ENCODE measurements at regions not wholly inside any gene's neighbourhood (a gene's known extent, or its start where the extent isn't known, plus 50 kb on each side); places are given as distances from the start of the nearest gene placed in this dataset.

- DNase-seq (ENCODE audit: low read depth), result no peak
Observed at GRCh38 chr7:68484731-68485130, 1113.5 kb upstream of the AUTS2 start.

GRCh38 chr7:68485253-68485917 lies 1112.9 kb upstream of the AUTS2 start:
- DNase-seq (ENCODE audit: low read depth), result no peak

GRCh38 chr7:68488341-68489060 lies 1109.8 kb upstream of the AUTS2 start:
- DNase-seq (ENCODE audit: low read depth), result no peak

GRCh38 chr7:68491523-68492358 lies 1106.5 kb upstream of the AUTS2 start:
- no peak for DNase-seq (ENCODE audit: low read depth)

GRCh38 chr7:68492359-68492690 lies 1106.0 kb upstream of the AUTS2 start:
- no peak for DNase-seq (ENCODE audit: low read depth)

GRCh38 chr7:68503400-68503799 lies 1094.9 kb upstream of the AUTS2 start:
- no peak for DNase-seq (ENCODE audit: low read depth)

- no peak for DNase-seq (ENCODE audit: low read depth)
Observed at GRCh38 chr7:68504716-68505115, 1093.6 kb upstream of the AUTS2 start.

- no peak for DNase-seq (ENCODE audit: low read depth)
Observed at GRCh38 chr7:68505721-68506120, 1092.6 kb upstream of the AUTS2 start.

GRCh38 chr7:68507668-68508067 lies 1090.6 kb upstream of the AUTS2 start:
- no peak for DNase-seq (ENCODE audit: low read depth)

- no peak for DNase-seq (ENCODE audit: low read depth)
Observed at GRCh38 chr7:68509054-68509453, 1089.2 kb upstream of the AUTS2 start.

GRCh38 chr7:68509603-68510002 lies 1088.7 kb upstream of the AUTS2 start:
- DNase-seq (ENCODE audit: low read depth), result no peak

GRCh38 chr7:68511281-68511680 lies 1087.0 kb upstream of the AUTS2 start:
- no peak for DNase-seq (ENCODE audit: low read depth)

- no peak for DNase-seq (ENCODE audit: low read depth)
Observed at GRCh38 chr7:68512466-68512865, 1085.8 kb upstream of the AUTS2 start.

- no peak for DNase-seq (ENCODE audit: low read depth)
Observed at GRCh38 chr7:68518060-68518459, 1080.2 kb upstream of the AUTS2 start.

GRCh38 chr7:68524126-68524525 lies 1074.1 kb upstream of the AUTS2 start:
- no peak for DNase-seq (ENCODE audit: low read depth)

- DNase-seq (ENCODE audit: low read depth), result no peak
Observed at GRCh38 chr7:68529221-68529620, 1069.1 kb upstream of the AUTS2 start.

- no peak for DNase-seq (ENCODE audit: low read depth)
Observed at GRCh38 chr7:68535266-68535665, 1063.0 kb upstream of the AUTS2 start.

GRCh38 chr7:68537051-68537773 lies 1061.1 kb upstream of the AUTS2 start:
- no peak for DNase-seq (ENCODE audit: low read depth)

GRCh38 chr7:68537774-68538071 lies 1060.6 kb upstream of the AUTS2 start:
- DNase-seq (ENCODE audit: low read depth), result no peak

- DNase-seq (ENCODE audit: low read depth), result no peak
Observed at GRCh38 chr7:68542831-68543230, 1055.4 kb upstream of the AUTS2 start.

GRCh38 chr7:68544851-68545250 lies 1053.4 kb upstream of the AUTS2 start:
- no peak for DNase-seq (ENCODE audit: low read depth)

GRCh38 chr7:68547181-68547580 lies 1051.1 kb upstream of the AUTS2 start:
- no peak for DNase-seq (ENCODE audit: low read depth)

GRCh38 chr7:68547799-68548198 lies 1050.5 kb upstream of the AUTS2 start:
- no peak for DNase-seq (ENCODE audit: low read depth)

Measured in HS-27A (cell line).